HUES64 (cell line): ENCODE measurements at regions not wholly inside any gene's neighbourhood (a gene's known extent, or its start where the extent isn't known, plus 50 kb on each side); places are given as distances from the start of the nearest gene placed in this dataset.

ENCODE experiments used
- H3K27ac ChIP-seq: 2 replicates; pipeline ENCODE4 v1.7.0; 2013; ENCODE audit warnings: low read depth, low read length, inconsistent platforms
- H3K27me3 ChIP-seq: 2 replicates; pipeline ENCODE4 v1.6.1; 2013; ENCODE audit warnings: mild to moderate bottlenecking, low read length; ENCODE audit not compliant: insufficient read depth
- H3K36me3 ChIP-seq: 2 replicates; pipeline ENCODE4 v1.6.1; 2013; ENCODE audit warnings: mild to moderate bottlenecking, low read length; ENCODE audit not compliant: insufficient read depth
- H3K4me1 ChIP-seq: 2 replicates; pipeline ENCODE4 v1.6.1; 2013; ENCODE audit warnings: mild to moderate bottlenecking, low read length, moderate library complexity; ENCODE audit not compliant: insufficient read depth
- H3K4me3 ChIP-seq: 2 replicates; pipeline ENCODE4 v1.5.1; 2013; ENCODE audit warnings: mild to moderate bottlenecking, low read length, moderate library complexity
- H3K9ac ChIP-seq: 2 replicates; pipeline ENCODE4 v1.6.1; 2013; ENCODE audit warnings: mild to moderate bottlenecking, low read depth, low read length
- H3K9me3 ChIP-seq: 2 replicates; pipeline ENCODE4 v1.6.1; 2013; ENCODE audit warnings: low read depth, low read length; ENCODE audit not compliant: insufficient read depth
- WGBS: fragments of 150-250, 120-280 bp; methylation state at CpG from one replicate; pipeline ENCODE4 v1.1.7; 2013; ENCODE audit warnings: missing lambda C conversion rate; 5-methylcytosine and 5-hydroxymethylcytosine counted together

DNA sequence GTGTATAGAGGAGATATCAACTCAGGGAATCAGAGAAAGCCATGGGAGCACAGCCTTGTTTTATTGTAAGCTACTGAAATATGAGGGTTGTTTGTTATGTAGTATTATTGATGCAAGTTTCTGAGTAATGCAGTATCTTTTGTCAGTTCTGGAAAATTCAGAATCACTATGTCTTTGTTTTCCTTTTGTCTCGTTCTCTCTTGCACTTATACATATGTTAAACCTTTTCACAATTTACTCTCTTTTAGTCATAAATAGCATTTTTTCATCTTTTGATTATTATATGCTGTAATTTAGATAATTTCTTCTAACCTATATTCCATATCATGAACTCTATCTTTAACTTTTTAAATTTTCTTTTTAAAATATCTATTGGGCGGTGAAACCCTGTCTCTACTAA lies 85.0 kb upstream of the COL3A1 start:
- Histone ChIP-seq H3K36me3 (no peaks in the 10 kb centered on the region), H3K4me3 (no peak overlapping the region), H3K27ac (no peak overlapping the region), H3K4me1 (no peaks in the 10 kb centered on the region), H3K9me3 (peaks cover 9% of the 10 kb centered on the region), H3K9ac (no peak overlapping the region), H3K27me3 (no peaks in the 10 kb centered on the region)
- WGBS: 100% methylated on average over 2 of the region's 2 CpGs

DNA sequence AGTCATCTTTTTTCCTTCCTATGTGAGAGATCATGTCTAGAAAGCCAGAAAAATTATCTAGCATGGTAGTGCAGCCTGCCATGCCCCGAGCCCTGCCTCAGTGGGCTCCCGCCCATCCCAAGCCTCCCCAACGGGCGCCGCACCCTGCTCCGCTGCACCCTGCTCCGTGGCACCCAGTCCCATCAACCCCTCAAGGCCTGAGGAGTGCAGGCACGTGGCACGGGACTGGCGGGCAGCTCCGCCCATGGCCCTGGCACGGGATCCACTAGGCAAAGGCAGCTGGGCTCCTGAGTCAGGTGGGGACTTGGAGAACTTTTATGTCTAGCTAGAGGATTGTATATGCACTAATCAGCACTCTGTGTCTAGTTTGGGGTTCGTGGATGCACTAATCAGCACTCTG lies 83.4 kb upstream of the COL3A1 start:
- no peak overlapping the region for H3K4me3 ChIP-seq
- 94% methylated on average over 13 of the region's 13 CpGs for WGBS
- no peak overlapping the region for H3K27ac ChIP-seq
- H3K36me3 ChIP-seq: no peaks in the 10 kb centered on the region
- H3K4me1 ChIP-seq: no peaks in the 10 kb centered on the region
- H3K9me3 ChIP-seq: peaks cover 9% of the 10 kb centered on the region
- H3K9ac ChIP-seq: no peak overlapping the region
- H3K27me3 ChIP-seq: no peaks in the 10 kb centered on the region

DNA sequence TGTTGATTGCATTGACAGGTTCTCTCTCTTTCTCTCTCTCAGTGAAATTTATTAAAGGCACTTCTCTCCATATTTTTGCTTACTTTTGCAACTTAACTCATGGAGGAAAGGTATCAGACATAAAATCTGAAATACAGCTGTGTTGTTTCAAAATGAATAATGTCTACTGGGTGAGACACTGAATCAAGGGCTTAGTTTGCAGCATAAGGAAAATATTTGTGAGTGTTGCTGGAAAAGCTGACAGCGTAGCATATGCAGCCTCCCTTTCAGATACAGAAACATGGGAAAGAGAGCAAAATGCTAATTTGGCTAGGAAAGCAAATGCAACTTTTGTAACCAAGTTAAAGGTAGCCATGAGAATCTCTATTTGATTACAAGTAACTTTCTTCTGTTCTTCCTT lies 81.5 kb upstream of the COL3A1 start:
- Histone ChIP-seq H3K4me3 (no peak overlapping the region), H3K4me1 (no peaks in the 10 kb centered on the region), H3K9me3 (peaks cover 9% of the 10 kb centered on the region), H3K9ac (no peak overlapping the region), H3K36me3 (no peaks in the 10 kb centered on the region), H3K27me3 (no peaks in the 10 kb centered on the region), H3K27ac (no peak overlapping the region)
- 96% methylated on average over 1 of the region's 1 CpG for whole genome bisulfite sequencing

DNA sequence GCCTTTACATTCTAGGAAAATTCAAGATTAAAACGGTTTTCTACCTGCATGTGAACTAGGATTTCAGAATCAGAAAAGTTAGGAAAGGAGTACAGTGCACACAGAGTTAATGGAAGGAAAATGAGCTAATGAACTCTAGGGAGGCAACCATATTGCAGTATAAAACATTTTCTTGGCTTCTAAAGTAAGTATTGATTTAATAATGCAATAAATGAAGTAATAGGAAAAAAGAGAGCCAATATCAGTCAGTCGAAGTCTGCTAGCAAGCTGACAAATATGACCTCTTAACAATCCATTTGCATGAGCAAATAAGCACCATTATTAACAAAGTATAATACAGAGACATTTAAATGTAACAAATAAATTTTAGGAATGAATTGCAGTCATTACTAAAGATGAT lies 80.2 kb upstream of the COL3A1 start:
- 90% methylated on average over 2 of the region's 2 CpGs for WGBS
- Histone ChIP-seq H3K27me3 (no peaks in the 10 kb centered on the region), H3K36me3 (no peaks in the 10 kb centered on the region)

DNA sequence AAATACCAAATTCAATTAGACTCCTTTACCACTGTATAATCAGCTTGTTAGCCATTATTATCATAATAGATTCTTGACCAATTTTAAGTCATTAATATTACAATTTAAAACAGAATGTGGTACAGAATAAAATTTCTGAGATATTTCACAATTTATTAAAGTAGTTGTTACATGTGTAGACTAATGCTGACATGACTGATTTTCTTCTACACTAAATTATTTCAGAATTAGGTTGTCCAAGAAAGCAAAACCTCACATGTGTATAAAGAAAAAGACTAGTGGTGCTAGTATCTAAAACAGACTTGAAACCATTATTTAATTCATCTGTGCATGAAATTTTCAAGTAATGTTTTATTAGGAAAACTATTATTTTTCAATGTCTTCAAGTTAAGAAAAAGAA lies 79.2 kb upstream of the COL3A1 start:
- no peaks in the 10 kb centered on the region for H3K27me3 ChIP-seq
- no peak overlapping the region for H3K9ac ChIP-seq
- no peaks in the 10 kb centered on the region for H3K36me3 ChIP-seq
- 0 out of 2 replicates have a peak, but pooled peaks cover 2% of the 10 kb centered on the region for H3K9me3 ChIP-seq
- no peak overlapping the region for H3K4me3 ChIP-seq
- H3K27ac ChIP-seq: no peak overlapping the region
- no peaks in the 10 kb centered on the region for H3K4me1 ChIP-seq

More for the DNA sequence above, 80.2 kb upstream of the COL3A1 start:
- no peaks in the 10 kb centered on the region for H3K4me1 ChIP-seq
- peaks cover 8% of the 10 kb centered on the region for H3K9me3 ChIP-seq
- H3K4me3 ChIP-seq: no peak overlapping the region
- H3K27ac ChIP-seq: no peak overlapping the region
- H3K9ac ChIP-seq: no peak overlapping the region

DNA sequence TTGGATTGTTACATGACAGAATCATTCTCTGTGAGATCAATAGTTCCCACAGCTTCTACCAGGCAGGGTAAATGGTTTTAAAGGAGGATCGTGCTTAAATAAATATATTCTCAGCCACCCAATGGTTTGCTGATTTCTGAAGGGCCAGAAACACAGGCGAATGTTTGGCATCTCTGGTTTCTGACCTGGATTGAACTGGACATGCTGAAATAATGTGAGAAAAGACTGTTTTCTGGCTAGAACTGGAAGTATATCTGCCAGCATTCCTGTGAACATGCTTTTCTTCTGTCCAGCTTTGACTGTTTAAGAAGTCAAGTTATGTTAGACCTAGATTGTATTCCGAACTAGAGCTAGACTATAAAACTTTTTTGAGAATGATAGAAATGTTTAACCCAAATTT lies 77.1 kb upstream of the COL3A1 start:
- WGBS: 91% methylated on average over 3 of the region's 3 CpGs
- H3K9ac ChIP-seq: no peak overlapping the region
- no peaks in the 10 kb centered on the region for H3K27me3 ChIP-seq
- H3K4me1 ChIP-seq: no peaks in the 10 kb centered on the region
- H3K4me3 ChIP-seq: no peak overlapping the region
- no peak overlapping the region for H3K27ac ChIP-seq
- no peaks in the 10 kb centered on the region for H3K9me3 ChIP-seq
- H3K36me3 ChIP-seq: no peaks in the 10 kb centered on the region

DNA sequence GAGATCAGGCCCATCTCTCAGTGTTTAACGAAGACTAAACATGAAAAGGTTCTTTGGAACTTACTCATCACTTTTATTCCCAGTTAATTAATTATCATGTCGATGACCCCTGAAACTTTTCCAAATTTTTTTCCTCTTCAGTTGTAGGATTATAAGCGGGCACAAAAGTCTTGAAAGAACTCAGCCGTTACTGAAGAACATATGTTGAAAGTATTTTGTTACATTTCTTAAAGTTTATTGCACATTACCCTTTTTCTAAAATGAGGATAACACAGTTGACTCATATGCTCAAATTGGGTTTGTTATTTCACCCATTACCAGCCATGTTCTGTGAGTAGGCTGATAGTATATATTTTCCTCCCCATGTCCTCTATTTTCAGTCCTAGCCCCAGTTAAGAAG lies 75.9 kb upstream of the COL3A1 start:
- no peak overlapping the region for H3K4me3 ChIP-seq
- WGBS: 96% methylated on average over 2 of the region's 4 CpGs
- H3K9ac ChIP-seq: no peak overlapping the region
- no peaks in the 10 kb centered on the region for H3K9me3 ChIP-seq
- H3K27ac ChIP-seq: no peak overlapping the region
- H3K4me1 ChIP-seq: no peaks in the 10 kb centered on the region
- no peaks in the 10 kb centered on the region for H3K36me3 ChIP-seq
- H3K27me3 ChIP-seq: no peaks in the 10 kb centered on the region

DNA sequence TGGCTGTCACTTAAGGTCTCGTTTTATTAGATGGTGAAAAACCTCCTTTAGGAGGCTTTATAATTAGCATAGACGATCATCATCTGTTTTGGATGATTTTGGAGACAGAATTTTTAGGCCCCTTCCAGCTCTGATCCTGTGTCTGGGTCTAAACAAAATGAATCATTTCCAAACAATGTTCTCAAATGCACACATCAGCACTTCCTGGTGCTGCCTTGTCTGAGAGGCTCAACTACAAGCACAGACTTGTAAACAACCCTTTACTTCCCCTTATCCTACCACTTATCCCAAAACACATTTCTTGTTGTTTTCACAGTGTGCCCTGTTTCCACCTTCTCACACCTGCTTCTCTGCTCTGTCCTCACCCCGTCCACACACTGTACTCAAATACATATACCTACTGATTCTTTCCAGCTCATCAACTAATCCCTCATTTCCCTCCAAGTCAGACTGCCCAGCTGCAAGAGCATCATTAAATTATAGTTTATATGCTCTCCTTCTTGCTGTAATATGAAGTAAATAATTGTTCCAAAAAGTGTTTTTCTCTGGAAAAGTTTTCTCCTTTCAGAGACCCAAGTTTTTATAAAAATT lies 71.2 kb upstream of the COL3A1 start:
- Histone ChIP-seq H3K4me1 (no peaks in the 10 kb centered on the region), H3K27me3 (no peaks in the 10 kb centered on the region), H3K4me3 (no peak overlapping the region), H3K9ac (no peak overlapping the region), H3K9me3 (no peaks in the 10 kb centered on the region), H3K36me3 (no peaks in the 10 kb centered on the region), H3K27ac (no peak overlapping the region)
- WGBS: 92% methylated on average over 3 of the region's 3 CpGs

DNA sequence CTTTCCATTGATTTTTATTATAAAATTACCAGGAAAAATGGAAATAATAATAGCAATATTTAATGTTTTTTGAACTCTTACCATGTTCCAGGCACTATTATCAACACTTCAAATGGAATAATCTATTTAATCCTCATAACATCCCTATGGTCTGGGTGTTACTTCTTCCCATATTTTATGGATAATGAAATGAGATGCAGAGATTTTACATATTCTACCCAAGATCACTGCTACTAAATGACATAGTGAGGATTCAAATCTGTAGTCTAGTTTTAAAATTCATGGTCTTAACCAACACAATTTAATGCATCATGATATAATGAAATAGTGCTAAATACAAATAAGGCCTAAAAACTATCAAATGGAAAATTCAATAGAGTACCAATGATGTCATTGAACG lies 70.4 kb upstream of the COL3A1 start:
- H3K36me3 ChIP-seq: no peaks in the 10 kb centered on the region
- H3K4me1 ChIP-seq: no peaks in the 10 kb centered on the region
- 100% methylated on average over 1 of the region's 1 CpG for WGBS
- H3K9ac ChIP-seq: no peak overlapping the region
- H3K27me3 ChIP-seq: no peaks in the 10 kb centered on the region
- no peaks in the 10 kb centered on the region for H3K9me3 ChIP-seq
- H3K4me3 ChIP-seq: no peak overlapping the region
- no peak overlapping the region for H3K27ac ChIP-seq

DNA sequence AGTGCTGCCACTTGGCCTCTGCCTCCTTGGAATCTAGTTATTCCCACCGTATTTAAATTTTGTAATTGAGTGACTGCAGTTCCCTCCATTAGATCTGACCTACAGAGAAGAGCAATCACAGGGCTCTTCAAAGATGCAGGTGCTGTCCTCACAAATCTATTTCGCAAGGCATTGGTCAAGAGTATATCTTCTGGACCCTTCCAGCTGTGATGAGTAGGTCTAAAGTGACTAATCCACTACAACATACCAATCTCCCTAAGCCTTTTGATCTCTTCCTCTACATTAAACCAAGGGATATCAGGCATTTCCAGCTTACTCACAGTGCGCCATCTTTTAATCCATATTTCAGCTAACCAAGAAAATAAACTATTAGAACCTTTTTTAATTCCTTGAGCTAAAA lies 65.1 kb upstream of the COL3A1 start:
- Histone ChIP-seq H3K36me3 (no peaks in the 10 kb centered on the region), H3K27me3 (no peaks in the 10 kb centered on the region), H3K4me3 (no peak overlapping the region), H3K9ac (no peak overlapping the region), H3K27ac (no peak overlapping the region), H3K9me3 (no peaks in the 10 kb centered on the region), H3K4me1 (no peaks in the 10 kb centered on the region)
- WGBS: 82% methylated on average over 3 of the region's 3 CpGs

DNA sequence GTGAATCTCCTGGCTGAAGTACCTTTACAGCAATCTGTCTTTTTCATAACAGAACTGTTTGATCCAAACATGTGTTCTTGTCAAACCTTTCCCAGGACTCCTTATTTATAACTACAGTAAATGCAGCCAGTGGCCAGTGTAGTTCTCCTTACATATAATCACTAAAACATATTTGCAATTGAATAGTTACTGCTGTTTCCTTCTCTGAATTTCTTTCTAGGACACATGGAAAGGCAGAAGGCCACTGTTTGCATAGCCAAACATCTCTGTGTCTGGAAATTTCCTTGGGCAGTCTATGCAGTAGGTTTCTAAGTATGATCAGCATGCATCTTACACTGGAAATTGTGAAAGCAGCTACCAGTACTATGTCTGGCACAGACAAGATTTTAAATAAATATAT lies 57.4 kb upstream of the COL3A1 start:
- no peak overlapping the region for H3K27ac ChIP-seq
- H3K27me3 ChIP-seq: no peaks in the 10 kb centered on the region
- no peak overlapping the region for H3K4me3 ChIP-seq
- H3K9me3 ChIP-seq: no peaks in the 10 kb centered on the region
- no peaks in the 10 kb centered on the region for H3K36me3 ChIP-seq
- no peaks in the 10 kb centered on the region for H3K4me1 ChIP-seq
- no peak overlapping the region for H3K9ac ChIP-seq

DNA sequence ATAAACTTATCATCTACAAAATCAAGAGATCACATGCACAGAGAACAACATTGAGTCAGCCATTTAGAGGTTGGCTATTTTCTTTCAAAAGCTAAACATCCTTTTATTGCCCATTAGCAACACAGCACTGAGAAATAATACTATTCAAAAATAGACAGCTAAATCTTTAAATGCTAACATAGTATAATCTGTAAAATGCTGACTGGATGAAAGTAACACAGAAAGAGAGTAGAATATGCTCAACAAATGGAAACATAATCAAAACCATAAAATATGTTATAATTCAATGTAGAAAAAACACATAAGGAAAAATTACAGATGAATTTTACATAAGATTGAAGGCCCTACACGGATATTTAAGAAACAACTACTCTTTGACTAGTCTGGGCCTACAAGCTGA lies 56.5 kb upstream of the COL3A1 start:
- WGBS: 97% methylated on average over 1 of the region's 1 CpG
- Histone ChIP-seq H3K4me3 (no peak overlapping the region), H3K36me3 (no peaks in the 10 kb centered on the region), H3K27me3 (no peaks in the 10 kb centered on the region), H3K4me1 (no peaks in the 10 kb centered on the region), H3K27ac (no peak overlapping the region), H3K9me3 (no peaks in the 10 kb centered on the region), H3K9ac (no peak overlapping the region)
